GM23338 (cell line): ENCODE measurements at regions not wholly inside any gene's neighbourhood (a gene's known extent, or its start where the extent isn't known, plus 50 kb on each side); places are given as distances from the start of the nearest gene placed in this dataset.

ENCODE experiments used
- ATAC-seq: fragments of 200-7000 bp; cut with Tn5 transposase; 3 replicates; pipeline ENCODE4 v1.9.1; 2020
- DNase-seq: peaks from one replicate; pipeline ENCODE4 v3.0.0-alpha.2; 2015; ENCODE audit warnings: low spot score
- H2AFZ ChIP-seq: fragments of 200-600 bp; sonication (generic); 2 replicates; pipeline ENCODE4 v1.8.0; 2016; ENCODE audit warnings: antibody characterized with exemption, mild to moderate bottlenecking, moderate library complexity
- H3F3A ChIP-seq: fragments of 200-600 bp; sonication (generic); replicated peaks from 2 replicates; pipeline ENCODE4 v1.8.0; 2017; ENCODE audit warnings: antibody characterized with exemption, mixed run types, low read depth
- H3K27ac ChIP-seq: fragments of 200-600 bp; sonication (generic); 2 replicates; pipeline ENCODE4 v1.6.1; 2016; ENCODE audit warnings: low read depth
- H3K27me3 ChIP-seq: fragments of 200-600 bp; sonication (generic); 2 replicates; pipeline ENCODE4 v1.8.0; 2016; ENCODE audit warnings: mild to moderate bottlenecking, mixed run types, moderate library complexity; ENCODE audit not compliant: insufficient read depth
- H3K36me3 ChIP-seq: fragments of 200-600 bp; sonication (generic); 2 replicates; pipeline ENCODE4 v1.8.0; 2016; ENCODE audit warnings: mild to moderate bottlenecking; ENCODE audit not compliant: insufficient read depth
- H3K4me1 ChIP-seq: fragments of 200-600 bp; sonication (generic); 2 replicates; pipeline ENCODE4 v1.8.0; 2016; ENCODE audit warnings: mild to moderate bottlenecking, moderate library complexity; ENCODE audit not compliant: insufficient read depth
- H3K4me2 ChIP-seq: fragments of 200-600 bp; sonication (generic); 2 replicates; pipeline ENCODE4 v1.7.1; 2017; ENCODE audit warnings: mixed run types
- H3K4me3 ChIP-seq: fragments of 200-600 bp; sonication (generic); 2 replicates; pipeline ENCODE4 v1.6.1; 2016; ENCODE audit warnings: mixed run types
- H3K79me2 ChIP-seq: fragments of 200-600 bp; sonication (generic); replicated peaks from 2 replicates; pipeline ENCODE4 v1.8.0; 2017; ENCODE audit warnings: mild to moderate bottlenecking; ENCODE audit not compliant: insufficient read depth
- H3K9me2 ChIP-seq: fragments of 200-600 bp; sonication (generic); 2 replicates; pipeline ENCODE4 v1.8.0; 2017; ENCODE audit not compliant: insufficient read depth
- H4K20me1 ChIP-seq: fragments of 200-600 bp; sonication (generic); replicated peaks from 2 replicates; pipeline ENCODE4 v1.8.0; 2017; ENCODE audit warnings: mild to moderate bottlenecking; ENCODE audit not compliant: insufficient read depth
- H3K27ac Mint-ChIP-seq: 2 replicates; pipeline ENCODE4 v1.8.0; 2020; ENCODE audit warnings: inconsistent platforms, mild to moderate bottlenecking, moderate library complexity, mixed read lengths
- H3K27me3 Mint-ChIP-seq: 3 replicates; pipeline ENCODE4 v1.8.0; 2022; ENCODE audit warnings: low read depth, mild to moderate bottlenecking, moderate library complexity, mixed read lengths, inconsistent platforms; ENCODE audit not compliant: insufficient read depth, poor library complexity
- H3K36me3 Mint-ChIP-seq: 3 replicates; pipeline ENCODE4 v1.8.0; 2021; ENCODE audit warnings: low read depth, mild to moderate bottlenecking, inconsistent platforms, moderate library complexity, mixed read lengths
- H3K4me1 Mint-ChIP-seq: 3 replicates; pipeline ENCODE4 v1.8.0; 2020; ENCODE audit warnings: mild to moderate bottlenecking, inconsistent platforms, mixed read lengths
- H3K4me3 Mint-ChIP-seq: 3 replicates; pipeline ENCODE4 v1.8.0; 2021; ENCODE audit warnings: moderate library complexity, mild to moderate bottlenecking, inconsistent platforms, mixed read lengths
- H3K9me3 Mint-ChIP-seq: 3 replicates; pipeline ENCODE4 v1.8.0; 2020; ENCODE audit warnings: moderate library complexity, mild to moderate bottlenecking, inconsistent platforms, mixed read lengths
- CREB1 ChIP-seq: fragments of 250-450 bp; sonication (Bioruptor Pico); IDR thresholded peaks from 2 replicates; pipeline ENCODE4 v1.5.0; 2020; ENCODE audit warnings: low read depth, mild to moderate bottlenecking, moderate library complexity
- EZH2 ChIP-seq: fragments of 200-600 bp; sonication (generic); IDR thresholded peaks from one replicate; pipeline ENCODE4 v1.8.0; 2017; ENCODE audit warnings: antibody characterized with exemption, mild to moderate bottlenecking, low read depth; ENCODE audit not compliant: unreplicated experiment
- POLR2AphosphoS5 ChIP-seq: IDR thresholded peaks from 2 replicates; pipeline ENCODE4 v1.6.1; 2016; ENCODE audit warnings: antibody characterized with exemption, low read depth
- STAT1 ChIP-seq: IDR thresholded peaks from one replicate; pipeline ENCODE4 v1.6.1; 2016; ENCODE audit warnings: antibody characterized with exemption; ENCODE audit not compliant: unreplicated experiment
- ZNF114 ChIP-seq: fragments of 250-450 bp; sonication (Bioruptor Pico); IDR thresholded peaks from 2 replicates; pipeline ENCODE4 v1.5.0; 2020; ENCODE audit warnings: mild to moderate bottlenecking, moderate library complexity
- ZNF331 ChIP-seq: fragments of 250-450 bp; sonication (Bioruptor Pico); IDR thresholded peaks from 2 replicates; pipeline ENCODE4 v1.5.0; 2020; ENCODE audit warnings: low read depth, mild to moderate bottlenecking, moderate library complexity
- TF ChIP-seq, protein P1 (sequence below): IDR thresholded peaks from one replicate; pipeline ENCODE4 v1.6.1; 2018; ENCODE audit warnings: antibody characterized with exemption; ENCODE audit not compliant: unreplicated experiment
- TF ChIP-seq, protein P2 (sequence below), 2 experiments: fragments of 200-600 bp in 1 of 2; sonication (generic) in 1 of 2; conservative IDR thresholded peaks; 2 replicates each; pipeline versions ENCODE4 v1.5.1 to v1.6.1; 2016 to 2017; ENCODE audit warnings: antibody characterized with exemption in 2 of 2, low read depth in 2 of 2, mild to moderate bottlenecking in 2 of 2, moderate library complexity in 1 of 2
- TF ChIP-seq, protein P3 (sequence below): fragments of 250-450 bp; sonication (Bioruptor Pico); IDR thresholded peaks from 2 replicates; pipeline ENCODE4 v1.5.0; 2020; ENCODE audit warnings: mild to moderate bottlenecking, moderate library complexity

DNA sequence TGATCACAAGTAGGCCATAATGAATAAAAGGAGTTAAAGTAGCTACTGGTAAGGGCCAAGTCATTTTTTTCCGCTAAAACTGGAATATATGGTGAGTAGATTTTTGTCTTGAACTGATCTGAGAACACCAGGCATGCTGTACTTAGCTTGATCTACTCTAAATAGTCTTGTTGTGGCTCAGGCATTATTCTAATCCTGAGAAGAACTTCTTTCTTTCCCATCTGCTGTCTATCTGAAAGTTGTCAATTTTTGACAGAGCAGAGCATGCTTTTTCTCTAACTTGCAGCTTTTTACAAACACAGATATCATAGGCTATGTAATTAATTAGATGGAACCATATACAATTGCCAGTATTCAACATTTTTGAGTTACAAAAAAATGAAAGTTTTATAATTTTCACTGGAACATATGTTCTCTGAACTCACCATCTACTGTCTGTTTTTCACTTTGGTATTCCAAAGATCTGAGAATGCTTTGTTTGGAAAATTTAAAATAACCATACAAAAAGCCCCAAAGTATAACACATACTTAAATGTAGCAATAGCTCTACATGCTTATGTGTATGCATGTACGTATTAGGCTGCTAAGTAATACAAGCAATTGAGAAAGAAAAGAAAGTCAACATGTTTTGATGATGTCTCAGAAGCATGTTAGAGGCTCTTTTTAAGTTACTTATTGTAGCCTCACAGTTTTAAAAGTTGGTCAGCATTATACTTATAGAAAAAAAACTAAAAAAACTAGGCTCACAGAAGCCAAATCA is 542.7 kb upstream of the LUZP2 start (continued):
- TF ChIP-seq, protein P1, sequence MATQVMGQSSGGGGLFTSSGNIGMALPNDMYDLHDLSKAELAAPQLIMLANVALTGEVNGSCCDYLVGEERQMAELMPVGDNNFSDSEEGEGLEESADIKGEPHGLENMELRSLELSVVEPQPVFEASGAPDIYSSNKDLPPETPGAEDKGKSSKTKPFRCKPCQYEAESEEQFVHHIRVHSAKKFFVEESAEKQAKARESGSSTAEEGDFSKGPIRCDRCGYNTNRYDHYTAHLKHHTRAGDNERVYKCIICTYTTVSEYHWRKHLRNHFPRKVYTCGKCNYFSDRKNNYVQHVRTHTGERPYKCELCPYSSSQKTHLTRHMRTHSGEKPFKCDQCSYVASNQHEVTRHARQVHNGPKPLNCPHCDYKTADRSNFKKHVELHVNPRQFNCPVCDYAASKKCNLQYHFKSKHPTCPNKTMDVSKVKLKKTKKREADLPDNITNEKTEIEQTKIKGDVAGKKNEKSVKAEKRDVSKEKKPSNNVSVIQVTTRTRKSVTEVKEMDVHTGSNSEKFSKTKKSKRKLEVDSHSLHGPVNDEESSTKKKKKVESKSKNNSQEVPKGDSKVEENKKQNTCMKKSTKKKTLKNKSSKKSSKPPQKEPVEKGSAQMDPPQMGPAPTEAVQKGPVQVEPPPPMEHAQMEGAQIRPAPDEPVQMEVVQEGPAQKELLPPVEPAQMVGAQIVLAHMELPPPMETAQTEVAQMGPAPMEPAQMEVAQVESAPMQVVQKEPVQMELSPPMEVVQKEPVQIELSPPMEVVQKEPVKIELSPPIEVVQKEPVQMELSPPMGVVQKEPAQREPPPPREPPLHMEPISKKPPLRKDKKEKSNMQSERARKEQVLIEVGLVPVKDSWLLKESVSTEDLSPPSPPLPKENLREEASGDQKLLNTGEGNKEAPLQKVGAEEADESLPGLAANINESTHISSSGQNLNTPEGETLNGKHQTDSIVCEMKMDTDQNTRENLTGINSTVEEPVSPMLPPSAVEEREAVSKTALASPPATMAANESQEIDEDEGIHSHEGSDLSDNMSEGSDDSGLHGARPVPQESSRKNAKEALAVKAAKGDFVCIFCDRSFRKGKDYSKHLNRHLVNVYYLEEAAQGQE = no peak
- TF ChIP-seq EZH2 = no peak

DNA sequence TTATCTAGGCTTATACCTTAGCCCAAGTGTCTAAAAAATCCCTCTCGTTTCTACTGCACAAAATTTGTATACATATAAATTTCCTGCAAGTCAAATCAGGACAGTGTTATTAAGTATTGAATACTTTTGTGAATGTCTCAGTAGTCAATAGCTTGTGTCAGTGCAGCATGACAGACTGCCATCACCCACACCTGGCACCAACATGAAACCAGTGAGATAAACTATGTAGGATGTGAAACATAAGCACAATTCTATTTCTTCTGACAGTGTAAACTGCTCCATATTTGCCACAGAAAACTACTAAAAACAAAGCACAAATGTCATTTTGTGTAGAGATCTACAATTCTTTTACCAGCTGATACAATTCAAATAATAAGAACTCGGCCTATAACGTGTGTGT is 542.1 kb upstream of the LUZP2 start:
- no peaks in the 10 kb centered on the region for H3K36me3 Mint-ChIP-seq
- Histone ChIP-seq H4K20me1 (no peaks in the 10 kb centered on the region), H3K9me2 (0 out of 2 replicates have a peak, but pooled peaks cover 4% of the 10 kb centered on the region), H3F3A (no peaks in the 10 kb centered on the region), H3K4me3 (no peak overlapping the region), H3K27me3 (no peaks in the 10 kb centered on the region), H3K4me1 (peaks cover 23% of the 10 kb centered on the region), H3K36me3 (no peaks in the 10 kb centered on the region), H3K79me2 (no peaks in the 10 kb centered on the region), H2AFZ (no peak overlapping the region), H3K27ac (no peak overlapping the region), H3K4me2 (no peak overlapping the region)
- DNase-seq (no peak), ATAC-seq (no peak)
- H3K4me3 Mint-ChIP-seq = no peak overlapping the region
- H3K9me3 Mint-ChIP-seq = no peaks in the 10 kb centered on the region
- H3K27ac Mint-ChIP-seq = no peak overlapping the region
- H3K27me3 Mint-ChIP-seq = no peaks in the 10 kb centered on the region
- peaks cover 25% of the 10 kb centered on the region for H3K4me1 Mint-ChIP-seq
- TF ChIP-seq ZNF331 (CRISPR knock-in tag) (no peak), EZH2 (no peak), ZNF114 (CRISPR knock-in tag) (no peak), POLR2AphosphoS5 (no peak), CREB1 (CRISPR knock-in tag) (no peak), STAT1 (no peak)
- TF ChIP-seq, protein P2, sequence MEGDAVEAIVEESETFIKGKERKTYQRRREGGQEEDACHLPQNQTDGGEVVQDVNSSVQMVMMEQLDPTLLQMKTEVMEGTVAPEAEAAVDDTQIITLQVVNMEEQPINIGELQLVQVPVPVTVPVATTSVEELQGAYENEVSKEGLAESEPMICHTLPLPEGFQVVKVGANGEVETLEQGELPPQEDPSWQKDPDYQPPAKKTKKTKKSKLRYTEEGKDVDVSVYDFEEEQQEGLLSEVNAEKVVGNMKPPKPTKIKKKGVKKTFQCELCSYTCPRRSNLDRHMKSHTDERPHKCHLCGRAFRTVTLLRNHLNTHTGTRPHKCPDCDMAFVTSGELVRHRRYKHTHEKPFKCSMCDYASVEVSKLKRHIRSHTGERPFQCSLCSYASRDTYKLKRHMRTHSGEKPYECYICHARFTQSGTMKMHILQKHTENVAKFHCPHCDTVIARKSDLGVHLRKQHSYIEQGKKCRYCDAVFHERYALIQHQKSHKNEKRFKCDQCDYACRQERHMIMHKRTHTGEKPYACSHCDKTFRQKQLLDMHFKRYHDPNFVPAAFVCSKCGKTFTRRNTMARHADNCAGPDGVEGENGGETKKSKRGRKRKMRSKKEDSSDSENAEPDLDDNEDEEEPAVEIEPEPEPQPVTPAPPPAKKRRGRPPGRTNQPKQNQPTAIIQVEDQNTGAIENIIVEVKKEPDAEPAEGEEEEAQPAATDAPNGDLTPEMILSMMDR (conservative IDR thresholded peaks at IDR 0.05; ENCODE audit: low read depth in 2 of 2) = no peak
- TF ChIP-seq, protein P1 = no peak
- TF ChIP-seq, protein P3, sequence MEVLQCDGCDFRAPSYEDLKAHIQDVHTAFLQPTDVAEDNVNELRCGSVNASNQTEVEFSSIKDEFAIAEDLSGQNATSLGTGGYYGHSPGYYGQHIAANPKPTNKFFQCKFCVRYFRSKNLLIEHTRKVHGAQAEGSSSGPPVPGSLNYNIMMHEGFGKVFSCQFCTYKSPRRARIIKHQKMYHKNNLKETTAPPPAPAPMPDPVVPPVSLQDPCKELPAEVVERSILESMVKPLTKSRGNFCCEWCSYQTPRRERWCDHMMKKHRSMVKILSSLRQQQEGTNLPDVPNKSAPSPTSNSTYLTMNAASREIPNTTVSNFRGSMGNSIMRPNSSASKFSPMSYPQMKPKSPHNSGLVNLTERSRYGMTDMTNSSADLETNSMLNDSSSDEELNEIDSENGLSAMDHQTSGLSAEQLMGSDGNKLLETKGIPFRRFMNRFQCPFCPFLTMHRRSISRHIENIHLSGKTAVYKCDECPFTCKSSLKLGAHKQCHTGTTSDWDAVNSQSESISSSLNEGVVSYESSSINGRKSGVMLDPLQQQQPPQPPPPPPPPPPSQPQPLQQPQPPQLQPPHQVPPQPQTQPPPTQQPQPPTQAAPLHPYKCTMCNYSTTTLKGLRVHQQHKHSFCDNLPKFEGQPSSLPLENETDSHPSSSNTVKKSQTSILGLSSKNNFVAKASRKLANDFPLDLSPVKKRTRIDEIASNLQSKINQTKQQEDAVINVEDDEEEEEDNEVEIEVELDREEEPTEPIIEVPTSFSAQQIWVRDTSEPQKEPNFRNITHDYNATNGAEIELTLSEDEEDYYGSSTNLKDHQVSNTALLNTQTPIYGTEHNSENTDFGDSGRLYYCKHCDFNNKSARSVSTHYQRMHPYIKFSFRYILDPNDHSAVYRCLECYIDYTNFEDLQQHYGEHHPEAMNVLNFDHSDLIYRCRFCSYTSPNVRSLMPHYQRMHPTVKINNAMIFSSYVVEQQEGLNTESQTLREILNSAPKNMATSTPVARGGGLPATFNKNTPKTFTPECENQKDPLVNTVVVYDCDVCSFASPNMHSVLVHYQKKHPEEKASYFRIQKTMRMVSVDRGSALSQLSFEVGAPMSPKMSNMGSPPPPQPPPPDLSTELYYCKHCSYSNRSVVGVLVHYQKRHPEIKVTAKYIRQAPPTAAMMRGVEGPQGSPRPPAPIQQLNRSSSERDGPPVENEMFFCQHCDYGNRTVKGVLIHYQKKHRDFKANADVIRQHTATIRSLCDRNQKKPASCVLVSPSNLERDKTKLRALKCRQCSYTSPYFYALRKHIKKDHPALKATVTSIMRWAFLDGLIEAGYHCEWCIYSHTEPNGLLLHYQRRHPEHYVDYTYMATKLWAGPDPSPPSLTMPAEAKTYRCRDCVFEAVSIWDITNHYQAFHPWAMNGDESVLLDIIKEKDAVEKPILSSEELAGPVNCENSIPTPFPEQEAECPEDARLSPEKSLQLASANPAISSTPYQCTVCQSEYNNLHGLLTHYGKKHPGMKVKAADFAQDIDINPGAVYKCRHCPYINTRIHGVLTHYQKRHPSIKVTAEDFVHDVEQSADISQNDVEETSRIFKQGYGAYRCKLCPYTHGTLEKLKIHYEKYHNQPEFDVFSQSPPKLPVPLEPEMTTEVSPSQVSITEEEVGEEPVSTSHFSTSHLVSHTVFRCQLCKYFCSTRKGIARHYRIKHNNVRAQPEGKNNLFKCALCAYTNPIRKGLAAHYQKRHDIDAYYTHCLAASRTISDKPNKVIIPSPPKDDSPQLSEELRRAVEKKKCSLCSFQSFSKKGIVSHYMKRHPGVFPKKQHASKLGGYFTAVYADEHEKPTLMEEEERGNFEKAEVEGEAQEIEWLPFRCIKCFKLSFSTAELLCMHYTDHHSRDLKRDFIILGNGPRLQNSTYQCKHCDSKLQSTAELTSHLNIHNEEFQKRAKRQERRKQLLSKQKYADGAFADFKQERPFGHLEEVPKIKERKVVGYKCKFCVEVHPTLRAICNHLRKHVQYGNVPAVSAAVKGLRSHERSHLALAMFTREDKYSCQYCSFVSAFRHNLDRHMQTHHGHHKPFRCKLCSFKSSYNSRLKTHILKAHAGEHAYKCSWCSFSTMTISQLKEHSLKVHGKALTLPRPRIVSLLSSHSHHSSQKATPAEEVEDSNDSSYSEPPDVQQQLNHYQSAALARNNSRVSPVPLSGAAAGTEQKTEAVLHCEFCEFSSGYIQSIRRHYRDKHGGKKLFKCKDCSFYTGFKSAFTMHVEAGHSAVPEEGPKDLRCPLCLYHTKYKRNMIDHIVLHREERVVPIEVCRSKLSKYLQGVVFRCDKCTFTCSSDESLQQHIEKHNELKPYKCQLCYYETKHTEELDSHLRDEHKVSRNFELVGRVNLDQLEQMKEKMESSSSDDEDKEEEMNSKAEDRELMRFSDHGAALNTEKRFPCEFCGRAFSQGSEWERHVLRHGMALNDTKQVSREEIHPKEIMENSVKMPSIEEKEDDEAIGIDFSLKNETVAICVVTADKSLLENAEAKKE (CRISPR knock-in tag) = no peak
